ENCODE measurements at regions not wholly inside any gene's neighbourhood (a gene's known extent, or its start where the extent isn't known, plus 50 kb on each side); places are given as distances from the start of the nearest gene placed in this dataset.

DNA sequence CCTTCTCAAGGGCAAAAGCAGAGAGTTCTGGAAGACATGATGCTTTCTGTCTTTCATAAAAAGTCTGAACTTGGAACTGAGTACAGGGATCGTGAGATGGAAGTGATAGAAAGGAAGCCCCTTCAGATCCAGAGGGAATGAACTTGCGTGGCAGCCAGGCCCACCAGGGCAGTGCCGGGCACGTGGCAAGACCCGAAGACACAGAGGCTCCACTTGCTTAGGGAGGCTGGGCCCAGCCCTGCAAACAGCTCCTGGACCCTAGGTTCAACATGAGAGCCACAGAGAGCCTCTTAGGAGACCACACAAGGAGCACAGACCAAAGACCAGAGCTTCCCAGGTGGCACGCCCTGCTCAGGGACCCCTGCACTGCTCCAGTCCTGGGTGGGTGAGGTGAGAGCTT lies 155.4 kb upstream of the SMIM21 start:
- Histone ChIP-seq H3K36me3 (ENCODE audit: insufficient read depth, low read length) (no peaks in the 10 kb centered on the region), H3K4me2 (ENCODE audit: low read length) (no peak overlapping the region), H3K27ac (ENCODE audit: low read depth, low read length, poor library complexity, severe bottlenecking) (no peak overlapping the region), H3K9me3 (ENCODE audit: low read length) (no peaks in the 10 kb centered on the region), H3K79me2 (ENCODE audit: insufficient read depth, low read depth, low read length) (no peaks in the 10 kb centered on the region), H3K9me2 (ENCODE audit: insufficient read depth, low read length) (no peaks in the 10 kb centered on the region), H2AFZ (ENCODE audit: low read length) (no peak overlapping the region), H3K4me3 (ENCODE audit: low read depth, low read length, poor library complexity, severe bottlenecking) (no peak overlapping the region), H4K20me1 (ENCODE audit: insufficient read depth, low read length) (no peaks in the 10 kb centered on the region), H3K4me1 (ENCODE audit: insufficient read depth, low read length, poor library complexity, severe bottlenecking) (no peaks in the 10 kb centered on the region)
- BruUV-seq (replicated peaks), result no TSS peak
- DNase-seq (ENCODE audit: low spot score), result no peak
- POLR2A ChIA-PET, result no interaction called here
- CTCF ChIA-PET (ENCODE audit: unreplicated experiment), result no interaction called here
- intact Hi-C loops (cut with micrococcal nuclease; ENCODE audit: unreplicated experiment), result no loop called here
- TF ChIP-seq EZH2phosphoT487 (IDR thresholded peaks at IDR 0.05; ENCODE audit: borderline replicate concordance, low read depth, low read length), result no peak
- TF ChIP-seq, protein P1, sequence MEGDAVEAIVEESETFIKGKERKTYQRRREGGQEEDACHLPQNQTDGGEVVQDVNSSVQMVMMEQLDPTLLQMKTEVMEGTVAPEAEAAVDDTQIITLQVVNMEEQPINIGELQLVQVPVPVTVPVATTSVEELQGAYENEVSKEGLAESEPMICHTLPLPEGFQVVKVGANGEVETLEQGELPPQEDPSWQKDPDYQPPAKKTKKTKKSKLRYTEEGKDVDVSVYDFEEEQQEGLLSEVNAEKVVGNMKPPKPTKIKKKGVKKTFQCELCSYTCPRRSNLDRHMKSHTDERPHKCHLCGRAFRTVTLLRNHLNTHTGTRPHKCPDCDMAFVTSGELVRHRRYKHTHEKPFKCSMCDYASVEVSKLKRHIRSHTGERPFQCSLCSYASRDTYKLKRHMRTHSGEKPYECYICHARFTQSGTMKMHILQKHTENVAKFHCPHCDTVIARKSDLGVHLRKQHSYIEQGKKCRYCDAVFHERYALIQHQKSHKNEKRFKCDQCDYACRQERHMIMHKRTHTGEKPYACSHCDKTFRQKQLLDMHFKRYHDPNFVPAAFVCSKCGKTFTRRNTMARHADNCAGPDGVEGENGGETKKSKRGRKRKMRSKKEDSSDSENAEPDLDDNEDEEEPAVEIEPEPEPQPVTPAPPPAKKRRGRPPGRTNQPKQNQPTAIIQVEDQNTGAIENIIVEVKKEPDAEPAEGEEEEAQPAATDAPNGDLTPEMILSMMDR (conservative IDR thresholded peaks at IDR 0.05; ENCODE audit: low read length), result no peak

DNA sequence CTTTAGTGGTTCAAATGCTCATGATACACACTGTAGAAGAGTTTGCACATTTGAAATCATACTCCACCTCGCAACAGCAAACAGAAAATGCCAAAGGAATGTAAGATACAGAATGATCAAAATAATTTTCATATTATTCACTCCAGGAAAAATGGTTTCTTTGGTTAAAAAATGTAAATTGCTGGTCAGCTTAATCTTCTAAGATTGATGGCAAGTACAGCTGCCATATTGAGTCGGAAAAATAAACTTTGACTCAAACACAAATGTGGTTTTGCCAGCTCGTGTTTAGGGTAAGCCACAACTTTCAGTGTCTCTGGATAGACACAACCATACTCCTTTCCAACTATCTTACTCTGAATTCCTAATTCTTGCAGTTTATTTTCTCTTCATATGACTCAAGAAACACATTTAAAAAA lies 154.9 kb upstream of the SMIM21 start:
- H3K79me2 ChIP-seq (ENCODE audit: insufficient read depth, low read depth, low read length), result no peaks in the 10 kb centered on the region
- no peak overlapping the region for H3K4me3 ChIP-seq (ENCODE audit: low read depth, low read length, poor library complexity, severe bottlenecking)
- BruUV-seq (replicated peaks), result no TSS peak
- ChIA-PET CTCF (ENCODE audit: unreplicated experiment) (no interaction called here), POLR2A (no interaction called here)
- intact Hi-C loops (cut with micrococcal nuclease; ENCODE audit: unreplicated experiment), result no loop called here
- H3K9me2 ChIP-seq (ENCODE audit: insufficient read depth, low read length), result no peaks in the 10 kb centered on the region
- no peaks in the 10 kb centered on the region for H3K36me3 ChIP-seq (ENCODE audit: insufficient read depth, low read length)
- H3K9me3 ChIP-seq (ENCODE audit: low read length), result no peaks in the 10 kb centered on the region
- H3K4me2 ChIP-seq (ENCODE audit: low read length), result no peak overlapping the region
- H4K20me1 ChIP-seq (ENCODE audit: insufficient read depth, low read length), result no peaks in the 10 kb centered on the region
- TF ChIP-seq, protein P1 (conservative IDR thresholded peaks at IDR 0.05; ENCODE audit: low read length), result no peak
- no peak for TF ChIP-seq EZH2phosphoT487 (IDR thresholded peaks at IDR 0.05; ENCODE audit: borderline replicate concordance, low read depth, low read length)
- H3K27ac ChIP-seq (ENCODE audit: low read depth, low read length, poor library complexity, severe bottlenecking), result no peak overlapping the region
- H3K4me1 ChIP-seq (ENCODE audit: insufficient read depth, low read length, poor library complexity, severe bottlenecking), result no peaks in the 10 kb centered on the region
- H2AFZ ChIP-seq (ENCODE audit: low read length), result no peak overlapping the region
- no peak for DNase-seq (ENCODE audit: low spot score)

DNA sequence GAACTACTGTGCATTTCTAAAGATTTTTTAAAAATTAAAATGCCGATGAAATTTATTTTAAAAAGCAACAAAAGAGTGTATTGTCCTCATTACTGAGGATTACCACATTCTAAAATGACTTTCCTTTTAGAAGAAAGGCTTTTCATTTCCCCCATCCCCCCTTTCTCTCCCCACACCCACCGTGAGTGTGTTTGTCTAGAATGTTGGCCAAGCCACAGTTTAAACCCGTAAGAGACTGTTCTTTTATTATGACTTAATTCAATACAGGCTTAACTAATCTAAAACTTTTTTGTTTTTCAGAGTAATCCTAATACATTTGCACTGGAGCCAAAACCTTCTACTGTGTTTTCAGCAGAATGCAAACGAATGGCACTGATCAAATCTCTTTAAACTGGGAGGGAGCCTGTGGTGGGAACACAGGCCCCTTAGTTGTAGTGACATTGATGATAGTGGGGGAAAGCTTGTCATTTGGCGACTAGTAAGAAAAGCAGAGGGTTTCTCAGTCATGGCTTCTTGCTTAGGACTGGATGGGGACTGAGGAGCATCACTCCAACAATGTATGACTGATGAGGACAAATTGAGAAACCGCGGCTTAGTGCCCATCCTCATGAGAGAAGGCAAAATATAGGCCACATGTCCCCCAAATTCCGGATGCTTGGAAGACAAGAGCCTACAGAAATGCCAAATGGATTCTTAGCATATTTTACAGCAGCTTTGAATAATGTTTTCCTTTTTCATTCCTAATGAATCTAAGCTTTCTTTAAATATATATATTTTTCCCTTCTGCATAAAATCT lies 154.0 kb upstream of the SMIM21 start:
- no peak for DNase-seq (ENCODE audit: low spot score)
- H3K4me2 ChIP-seq (ENCODE audit: low read length), result no peak overlapping the region
- no peak overlapping the region for H3K27ac ChIP-seq (ENCODE audit: low read depth, low read length, poor library complexity, severe bottlenecking)
- ChIA-PET POLR2A (no interaction called here), CTCF (ENCODE audit: unreplicated experiment) (no interaction called here)
- H3K4me1 ChIP-seq (ENCODE audit: insufficient read depth, low read length, poor library complexity, severe bottlenecking), result no peaks in the 10 kb centered on the region
- BruUV-seq (replicated peaks), result no TSS peak
- intact Hi-C loops (cut with micrococcal nuclease; ENCODE audit: unreplicated experiment), result no loop called here
- no peak overlapping the region for H2AFZ ChIP-seq (ENCODE audit: low read length)
- no peak overlapping the region for H3K4me3 ChIP-seq (ENCODE audit: low read depth, low read length, poor library complexity, severe bottlenecking)
- no peaks in the 10 kb centered on the region for H3K9me3 ChIP-seq (ENCODE audit: low read length)
- TF ChIP-seq, protein P1 (conservative IDR thresholded peaks at IDR 0.05; ENCODE audit: low read length), result no peak
- TF ChIP-seq EZH2phosphoT487 (IDR thresholded peaks at IDR 0.05; ENCODE audit: borderline replicate concordance, low read depth, low read length), result no peak
- no peaks in the 10 kb centered on the region for H3K79me2 ChIP-seq (ENCODE audit: insufficient read depth, low read depth, low read length)
- H3K9me2 ChIP-seq (ENCODE audit: insufficient read depth, low read length), result no peaks in the 10 kb centered on the region
- no peaks in the 10 kb centered on the region for H4K20me1 ChIP-seq (ENCODE audit: insufficient read depth, low read length)
- H3K36me3 ChIP-seq (ENCODE audit: insufficient read depth, low read length), result no peaks in the 10 kb centered on the region
